KMS-11 (cell line): ENCODE measurements at regions not wholly inside any gene's neighbourhood (a gene's known extent, or its start where the extent isn't known, plus 50 kb on each side); places are given as distances from the start of the nearest gene placed in this dataset.

Experiments used
- H2AFZ ChIP-seq: fragments of 200-600 bp; sonication (generic); 2 replicates; pipeline ENCODE4 v1.6.1; 2016; ENCODE audit warnings: antibody characterized with exemption, mixed run types, low read depth
- H3K27ac ChIP-seq: fragments of 200-600 bp; sonication (generic); 2 replicates; pipeline ENCODE4 v1.6.1; 2016; ENCODE audit warnings: mild to moderate bottlenecking, mixed run types
- H3K27me3 ChIP-seq: fragments of 200-600 bp; sonication (generic); 2 replicates; pipeline ENCODE4 v1.6.1; 2017; ENCODE audit warnings: mild to moderate bottlenecking, low read depth, mixed run types, moderate library complexity; ENCODE audit not compliant: insufficient read depth
- H3K36me3 ChIP-seq: fragments of 200-600 bp; sonication (generic); 2 replicates; pipeline ENCODE4 v1.6.1; 2017; ENCODE audit warnings: mild to moderate bottlenecking, mixed run types; ENCODE audit not compliant: insufficient read depth
- H3K4me1 ChIP-seq: fragments of 200-600 bp; sonication (generic); 2 replicates; pipeline ENCODE4 v1.6.1; 2016; ENCODE audit warnings: mild to moderate bottlenecking, low read depth, mixed run types; ENCODE audit not compliant: poor library complexity, severe bottlenecking
- H3K4me2 ChIP-seq: fragments of 200-600 bp; sonication (generic); 2 replicates; pipeline ENCODE4 v1.7.0; 2016; ENCODE audit warnings: mild to moderate bottlenecking, mixed run types
- H3K4me3 ChIP-seq: fragments of 200-600 bp; sonication (generic); IDR thresholded peaks from 2 replicates; pipeline ENCODE4 v1.6.1; 2017; ENCODE audit warnings: low read depth, low read length, mixed read lengths; ENCODE audit not compliant: insufficient read depth
- H3K79me2 ChIP-seq: fragments of 200-600 bp; sonication (generic); 2 replicates; pipeline ENCODE4 v1.6.1; 2016; ENCODE audit warnings: low read depth, mixed run types; ENCODE audit not compliant: insufficient read depth
- H3K9ac ChIP-seq: fragments of 200-600 bp; sonication (generic); 2 replicates; pipeline ENCODE4 v1.6.1; 2016; ENCODE audit warnings: mild to moderate bottlenecking, mixed run types
- H4K20me1 ChIP-seq: fragments of 200-600 bp; sonication (generic); 2 replicates; pipeline ENCODE4 v1.6.1; 2016; ENCODE audit warnings: mild to moderate bottlenecking, mixed run types; ENCODE audit not compliant: insufficient read depth
- TF ChIP-seq, protein P1 (sequence below): fragments of 200-600 bp; sonication (generic); conservative IDR thresholded peaks from 2 replicates; pipeline ENCODE4 v1.6.1; 2017; ENCODE audit warnings: low read depth, mild to moderate bottlenecking, antibody characterized with exemption, low read length, moderate library complexity, mixed read lengths

DNA sequence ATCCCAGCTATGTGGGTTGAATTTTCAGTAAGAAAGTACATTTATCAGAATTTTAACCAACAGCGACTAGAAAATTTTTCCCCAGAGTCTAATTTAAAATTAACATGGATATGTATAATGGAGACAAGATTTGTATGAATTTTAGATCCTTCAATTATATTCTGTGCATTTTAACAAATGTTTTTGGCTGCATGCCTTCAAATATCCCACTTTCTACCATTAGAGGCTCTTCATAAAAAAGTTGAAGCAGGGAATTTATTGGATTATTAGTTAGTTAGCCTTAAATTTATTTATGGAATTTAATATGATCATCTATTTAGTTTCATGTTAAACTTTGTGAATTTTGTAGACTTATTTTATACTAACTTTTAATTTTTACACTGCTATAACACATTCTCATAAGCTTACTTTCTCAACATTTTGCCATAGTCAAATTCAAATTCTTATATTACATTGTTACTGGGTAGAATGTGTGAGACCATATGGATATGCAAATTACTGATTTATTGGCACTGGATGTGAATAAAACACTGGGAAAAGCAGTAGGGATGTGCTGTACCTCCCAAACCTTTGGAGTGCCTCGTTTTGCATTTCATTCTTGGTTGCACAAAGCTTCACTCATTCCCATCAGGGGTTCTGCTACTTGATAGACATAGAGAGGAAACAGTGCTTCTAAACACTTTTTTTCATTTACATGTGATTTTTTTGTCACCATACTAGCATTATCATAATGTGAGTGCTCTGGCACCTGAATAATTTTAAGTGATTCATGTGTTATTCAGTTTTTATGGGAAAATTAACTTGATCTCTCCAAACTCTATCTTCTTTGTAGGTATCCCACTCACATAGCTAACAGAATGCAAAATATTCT is 491.8 kb upstream of the COX7C start:
- Histone ChIP-seq H3K4me3 (no peak overlapping the region), H3K4me1 (no peaks in the 10 kb centered on the region), H3K9ac (no peak overlapping the region), H3K79me2 (no peaks in the 10 kb centered on the region), H3K27ac (no peak overlapping the region), H3K4me2 (no peak overlapping the region), H3K27me3 (no peaks in the 10 kb centered on the region), H4K20me1 (no peaks in the 10 kb centered on the region), H2AFZ (no peak overlapping the region), H3K36me3 (no peaks in the 10 kb centered on the region)
- TF ChIP-seq, protein P1, sequence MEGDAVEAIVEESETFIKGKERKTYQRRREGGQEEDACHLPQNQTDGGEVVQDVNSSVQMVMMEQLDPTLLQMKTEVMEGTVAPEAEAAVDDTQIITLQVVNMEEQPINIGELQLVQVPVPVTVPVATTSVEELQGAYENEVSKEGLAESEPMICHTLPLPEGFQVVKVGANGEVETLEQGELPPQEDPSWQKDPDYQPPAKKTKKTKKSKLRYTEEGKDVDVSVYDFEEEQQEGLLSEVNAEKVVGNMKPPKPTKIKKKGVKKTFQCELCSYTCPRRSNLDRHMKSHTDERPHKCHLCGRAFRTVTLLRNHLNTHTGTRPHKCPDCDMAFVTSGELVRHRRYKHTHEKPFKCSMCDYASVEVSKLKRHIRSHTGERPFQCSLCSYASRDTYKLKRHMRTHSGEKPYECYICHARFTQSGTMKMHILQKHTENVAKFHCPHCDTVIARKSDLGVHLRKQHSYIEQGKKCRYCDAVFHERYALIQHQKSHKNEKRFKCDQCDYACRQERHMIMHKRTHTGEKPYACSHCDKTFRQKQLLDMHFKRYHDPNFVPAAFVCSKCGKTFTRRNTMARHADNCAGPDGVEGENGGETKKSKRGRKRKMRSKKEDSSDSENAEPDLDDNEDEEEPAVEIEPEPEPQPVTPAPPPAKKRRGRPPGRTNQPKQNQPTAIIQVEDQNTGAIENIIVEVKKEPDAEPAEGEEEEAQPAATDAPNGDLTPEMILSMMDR, result no peak

GRCh38 chr5:86127696-86128095 is 490.0 kb upstream of the COX7C start:
- Histone ChIP-seq H2AFZ (no peak overlapping the region), H3K27ac (no peak overlapping the region), H3K36me3 (no peaks in the 10 kb centered on the region), H3K4me3 (no peak overlapping the region), H4K20me1 (no peaks in the 10 kb centered on the region), H3K4me2 (no peak overlapping the region), H3K79me2 (no peaks in the 10 kb centered on the region), H3K9ac (no peak overlapping the region), H3K4me1 (no peaks in the 10 kb centered on the region), H3K27me3 (no peaks in the 10 kb centered on the region)
- TF ChIP-seq, protein P1, result no peak

GRCh38 chr5:86129009-86129408 is 488.7 kb upstream of the COX7C start:
- H2AFZ ChIP-seq, result no peak overlapping the region
- no peaks in the 10 kb centered on the region for H4K20me1 ChIP-seq
- TF ChIP-seq, protein P1, result no peak
- no peaks in the 10 kb centered on the region for H3K79me2 ChIP-seq
- no peak overlapping the region for H3K4me3 ChIP-seq
- no peak overlapping the region for H3K27ac ChIP-seq
- no peaks in the 10 kb centered on the region for H3K4me1 ChIP-seq
- H3K4me2 ChIP-seq, result no peak overlapping the region
- no peaks in the 10 kb centered on the region for H3K36me3 ChIP-seq
- no peak overlapping the region for H3K9ac ChIP-seq
- no peaks in the 10 kb centered on the region for H3K27me3 ChIP-seq

GRCh38 chr5:86137297-86137696 is 480.4 kb upstream of the COX7C start:
- H4K20me1 ChIP-seq, result no peaks in the 10 kb centered on the region
- H3K4me1 ChIP-seq, result no peaks in the 10 kb centered on the region
- H3K9ac ChIP-seq, result no peak overlapping the region
- no peaks in the 10 kb centered on the region for H3K27me3 ChIP-seq
- no peak overlapping the region for H3K27ac ChIP-seq
- TF ChIP-seq, protein P1, result no peak
- no peak overlapping the region for H3K4me2 ChIP-seq
- H3K4me3 ChIP-seq, result no peak overlapping the region
- no peaks in the 10 kb centered on the region for H3K36me3 ChIP-seq
- no peaks in the 10 kb centered on the region for H3K79me2 ChIP-seq
- no peak overlapping the region for H2AFZ ChIP-seq
